HL-60 (cell line): ENCODE measurements at regions not wholly inside any gene's neighbourhood (a gene's known extent, or its start where the extent isn't known, plus 50 kb on each side); places are given as distances from the start of the nearest gene placed in this dataset.

Experiments used
- POLR2AphosphoS5 ChIP-seq: IDR thresholded peaks from 2 replicates; pipeline ENCODE4 v1.6.1; 2012; ENCODE audit warnings: low read depth
- TF ChIP-seq, protein P1 (sequence below): IDR thresholded peaks from one replicate; pipeline ENCODE4 v1.5.1; 2011; ENCODE audit warnings: low read length, control low read depth, inconsistent platforms; ENCODE audit not compliant: insufficient read depth
- TF ChIP-seq, protein P2 (sequence below): IDR thresholded peaks from 2 replicates; pipeline ENCODE4 v1.6.1; 2012; ENCODE audit warnings: low read depth; ENCODE audit not compliant: insufficient replicate concordance

DNA sequence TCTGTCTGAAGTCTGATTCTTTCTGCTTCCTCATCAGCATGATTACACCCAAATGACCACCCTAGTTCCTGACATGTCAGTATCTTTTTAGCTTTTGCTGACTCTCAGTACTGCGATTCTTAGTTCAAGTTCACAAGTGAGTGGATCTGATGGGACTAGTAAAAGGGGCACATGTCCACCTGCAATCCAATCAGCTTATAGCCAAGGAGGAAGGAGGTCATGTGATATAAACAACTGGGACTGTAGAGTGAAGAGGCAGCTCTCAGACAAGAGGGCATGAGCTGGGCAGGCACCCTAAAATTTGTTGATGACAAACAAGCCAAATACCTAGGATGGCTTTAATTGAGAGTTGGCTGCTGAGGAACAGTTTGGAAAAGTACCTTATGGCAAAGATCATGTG, 68.1 kb upstream of the OTOGL start:
- TF ChIP-seq, protein P1, sequence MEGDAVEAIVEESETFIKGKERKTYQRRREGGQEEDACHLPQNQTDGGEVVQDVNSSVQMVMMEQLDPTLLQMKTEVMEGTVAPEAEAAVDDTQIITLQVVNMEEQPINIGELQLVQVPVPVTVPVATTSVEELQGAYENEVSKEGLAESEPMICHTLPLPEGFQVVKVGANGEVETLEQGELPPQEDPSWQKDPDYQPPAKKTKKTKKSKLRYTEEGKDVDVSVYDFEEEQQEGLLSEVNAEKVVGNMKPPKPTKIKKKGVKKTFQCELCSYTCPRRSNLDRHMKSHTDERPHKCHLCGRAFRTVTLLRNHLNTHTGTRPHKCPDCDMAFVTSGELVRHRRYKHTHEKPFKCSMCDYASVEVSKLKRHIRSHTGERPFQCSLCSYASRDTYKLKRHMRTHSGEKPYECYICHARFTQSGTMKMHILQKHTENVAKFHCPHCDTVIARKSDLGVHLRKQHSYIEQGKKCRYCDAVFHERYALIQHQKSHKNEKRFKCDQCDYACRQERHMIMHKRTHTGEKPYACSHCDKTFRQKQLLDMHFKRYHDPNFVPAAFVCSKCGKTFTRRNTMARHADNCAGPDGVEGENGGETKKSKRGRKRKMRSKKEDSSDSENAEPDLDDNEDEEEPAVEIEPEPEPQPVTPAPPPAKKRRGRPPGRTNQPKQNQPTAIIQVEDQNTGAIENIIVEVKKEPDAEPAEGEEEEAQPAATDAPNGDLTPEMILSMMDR, result no peak
- TF ChIP-seq, protein P2, sequence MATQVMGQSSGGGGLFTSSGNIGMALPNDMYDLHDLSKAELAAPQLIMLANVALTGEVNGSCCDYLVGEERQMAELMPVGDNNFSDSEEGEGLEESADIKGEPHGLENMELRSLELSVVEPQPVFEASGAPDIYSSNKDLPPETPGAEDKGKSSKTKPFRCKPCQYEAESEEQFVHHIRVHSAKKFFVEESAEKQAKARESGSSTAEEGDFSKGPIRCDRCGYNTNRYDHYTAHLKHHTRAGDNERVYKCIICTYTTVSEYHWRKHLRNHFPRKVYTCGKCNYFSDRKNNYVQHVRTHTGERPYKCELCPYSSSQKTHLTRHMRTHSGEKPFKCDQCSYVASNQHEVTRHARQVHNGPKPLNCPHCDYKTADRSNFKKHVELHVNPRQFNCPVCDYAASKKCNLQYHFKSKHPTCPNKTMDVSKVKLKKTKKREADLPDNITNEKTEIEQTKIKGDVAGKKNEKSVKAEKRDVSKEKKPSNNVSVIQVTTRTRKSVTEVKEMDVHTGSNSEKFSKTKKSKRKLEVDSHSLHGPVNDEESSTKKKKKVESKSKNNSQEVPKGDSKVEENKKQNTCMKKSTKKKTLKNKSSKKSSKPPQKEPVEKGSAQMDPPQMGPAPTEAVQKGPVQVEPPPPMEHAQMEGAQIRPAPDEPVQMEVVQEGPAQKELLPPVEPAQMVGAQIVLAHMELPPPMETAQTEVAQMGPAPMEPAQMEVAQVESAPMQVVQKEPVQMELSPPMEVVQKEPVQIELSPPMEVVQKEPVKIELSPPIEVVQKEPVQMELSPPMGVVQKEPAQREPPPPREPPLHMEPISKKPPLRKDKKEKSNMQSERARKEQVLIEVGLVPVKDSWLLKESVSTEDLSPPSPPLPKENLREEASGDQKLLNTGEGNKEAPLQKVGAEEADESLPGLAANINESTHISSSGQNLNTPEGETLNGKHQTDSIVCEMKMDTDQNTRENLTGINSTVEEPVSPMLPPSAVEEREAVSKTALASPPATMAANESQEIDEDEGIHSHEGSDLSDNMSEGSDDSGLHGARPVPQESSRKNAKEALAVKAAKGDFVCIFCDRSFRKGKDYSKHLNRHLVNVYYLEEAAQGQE, result no peak
- no peak for TF ChIP-seq POLR2AphosphoS5
